BLaER1 treated with 17β-estradiol and CSF1 and Interleukin-3, amounts not matched to agents 10 nM and 100 nM (cell line): ENCODE measurements at regions not wholly inside any gene's neighbourhood (a gene's known extent, or its start where the extent isn't known, plus 50 kb on each side); places are given as distances from the start of the nearest gene placed in this dataset.
"Not testable (repeated sequence)": the region's sequence is repeated elsewhere in the genome, so short reads cannot be mapped to it uniquely, and the experiment has no call there.

Experiments used
- H3K27ac ChIP-seq, 11 experiments: shearing (Covaris generic); formaldehyde crosslinking; 2 replicates each; pipeline ENCODE4 v1.8.1; 2022
- H3K27me3 ChIP-seq, 11 experiments: shearing (Covaris generic); formaldehyde crosslinking; 2 replicates each; pipeline ENCODE4 v1.8.1; 2022
- H3K36me3 ChIP-seq, 11 experiments: shearing (Covaris generic); formaldehyde crosslinking; 2 replicates each; pipeline ENCODE4 v1.8.1; 2022
- H3K4me1 ChIP-seq, 10 experiments: shearing (Covaris generic); formaldehyde crosslinking; 2 replicates each; pipeline ENCODE4 v1.8.1; 2022
- H3K4me2 ChIP-seq, 11 experiments: shearing (Covaris generic); formaldehyde crosslinking; 2 replicates each; pipeline ENCODE4 v1.8.1; 2022
- H3K4me3 ChIP-seq, 10 experiments: shearing (Covaris generic); formaldehyde crosslinking; 2 replicates each; pipeline ENCODE4 v1.8.1; 2022
- H3K9ac ChIP-seq, 11 experiments: shearing (Covaris generic); formaldehyde crosslinking; 2 replicates each; pipeline ENCODE4 v1.8.1; 2022
- H3K9me3 ChIP-seq, 11 experiments: shearing (Covaris generic); formaldehyde crosslinking; replicated peaks in 1 of 11; 2 replicates each; pipeline ENCODE4 v1.8.1; 2022
- H4K20me1 ChIP-seq, 11 experiments: shearing (Covaris generic); formaldehyde crosslinking; 2 replicates each; pipeline ENCODE4 v1.8.1; 2022
- Cebpa-rat ChIP-seq, 11 experiments: shearing (Covaris generic); IDR thresholded peaks; 2 replicates each; pipeline ENCODE4 v1.8.1; 2022

DNA sequence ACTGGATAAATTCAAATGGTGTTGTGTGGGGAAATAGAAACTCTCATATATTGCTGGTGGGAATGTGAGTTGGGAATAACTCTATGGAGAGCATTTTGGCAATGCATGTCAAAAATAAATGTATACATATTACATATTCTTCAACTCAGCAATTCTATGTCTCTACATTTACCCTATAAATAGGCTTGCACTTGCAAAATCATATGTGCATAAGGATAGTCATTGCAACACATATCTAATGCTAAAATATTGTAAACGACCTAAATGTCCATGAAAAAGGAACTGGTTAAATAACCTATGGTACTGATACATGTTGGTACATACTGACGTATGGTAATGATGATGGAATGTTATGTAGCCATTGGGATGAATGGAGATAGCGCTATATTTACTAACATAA lies 94.5 kb upstream of the CHD1 start:
- Histone ChIP-seq H3K4me3 (no peak overlapping the region), H3K4me1 (peaks cover 34 to 48% (median 41%) of the 10 kb centered on the region in 10 experiments), H4K20me1 (no peaks in the 10 kb centered on the region), H3K9me3 (no peaks in the 10 kb centered on the region), H3K4me2 (no peak overlapping the region), H3K27ac (no peak overlapping the region), H3K9ac (no peak overlapping the region), H3K27me3 (peaks cover 0 to 20% (median 0%) of the 10 kb centered on the region in 11 experiments; a peak in 2 of 22 replicates), H3K36me3 (no peaks in the 10 kb centered on the region)
- no peak for TF ChIP-seq Cebpa-rat (IDR thresholded peaks at IDR 0.05)

DNA sequence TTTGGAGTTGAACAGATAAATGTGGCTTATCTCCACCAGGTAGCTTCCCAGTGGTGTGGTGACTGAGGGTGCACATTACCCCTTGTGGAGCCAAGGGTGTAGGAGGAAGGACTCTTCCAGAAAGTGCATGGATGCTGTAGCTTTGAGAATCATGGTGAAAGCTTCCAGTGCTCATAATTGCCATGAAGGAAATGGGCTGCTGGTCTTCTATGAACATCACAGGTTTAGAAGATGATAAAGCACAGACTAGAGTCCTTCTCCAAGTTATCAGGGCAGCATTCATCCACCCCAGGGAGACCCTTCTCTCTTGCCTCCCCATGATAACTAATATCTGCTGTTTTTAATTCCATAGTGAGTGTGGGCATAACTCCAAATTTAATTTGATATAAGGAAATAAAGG lies 93.4 kb upstream of the CHD1 start:
- peaks cover 23 to 39% (median 32%) of the 10 kb centered on the region in 10 experiments for H3K4me1 ChIP-seq
- peaks cover 0 to 20% (median 0%) of the 10 kb centered on the region in 11 experiments; a peak in 2 of 22 replicates for H3K27me3 ChIP-seq
- H3K4me3 ChIP-seq, result no peak overlapping the region
- no peak for TF ChIP-seq Cebpa-rat (IDR thresholded peaks at IDR 0.05)
- no peaks in the 10 kb centered on the region for H3K36me3 ChIP-seq
- no peak overlapping the region for H3K4me2 ChIP-seq
- no peaks in the 10 kb centered on the region for H4K20me1 ChIP-seq
- H3K27ac ChIP-seq, result no peak overlapping the region
- no peaks in the 10 kb centered on the region for H3K9me3 ChIP-seq
- no peak overlapping the region for H3K9ac ChIP-seq

DNA sequence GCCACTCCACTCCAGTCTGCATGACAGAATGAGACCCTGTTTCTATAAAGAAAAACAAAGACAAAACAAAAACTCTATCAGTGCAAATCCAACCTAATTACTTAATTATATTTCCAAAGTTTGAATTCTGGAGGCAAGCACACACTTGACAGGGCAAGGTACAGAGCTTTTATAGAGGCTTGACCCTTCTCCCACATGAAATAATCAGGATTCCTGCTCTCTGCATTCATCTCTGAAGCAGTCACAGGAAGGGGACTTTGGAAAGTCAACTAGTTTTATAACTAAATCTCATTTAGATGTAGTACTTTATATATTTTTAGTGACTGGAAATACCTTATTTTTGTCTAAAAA lies 91.9 kb upstream of the CHD1 start:
- Histone ChIP-seq H3K27me3 (peaks cover 0 to 20% (median 0%) of the 10 kb centered on the region in 11 experiments; a peak in 2 of 22 replicates), H3K4me2 (peak overlapping the region in 5 of 11 experiments; percentile 11 to 61 (median 52); a peak in 7 of 22 replicates), H3K36me3 (no peaks in the 10 kb centered on the region), H3K4me3 (no peak overlapping the region), H3K4me1 (peaks cover 9 to 25% (median 18%) of the 10 kb centered on the region in 10 experiments), H3K9ac (no peak overlapping the region), H3K27ac (no peak overlapping the region), H3K9me3 (0 out of 22 replicates have a peak, but pooled peaks cover 0 to under 1% (median 0%) of the 10 kb centered on the region in 11 experiments), H4K20me1 (no peaks in the 10 kb centered on the region)
- no peak for TF ChIP-seq Cebpa-rat (IDR thresholded peaks at IDR 0.05)

DNA sequence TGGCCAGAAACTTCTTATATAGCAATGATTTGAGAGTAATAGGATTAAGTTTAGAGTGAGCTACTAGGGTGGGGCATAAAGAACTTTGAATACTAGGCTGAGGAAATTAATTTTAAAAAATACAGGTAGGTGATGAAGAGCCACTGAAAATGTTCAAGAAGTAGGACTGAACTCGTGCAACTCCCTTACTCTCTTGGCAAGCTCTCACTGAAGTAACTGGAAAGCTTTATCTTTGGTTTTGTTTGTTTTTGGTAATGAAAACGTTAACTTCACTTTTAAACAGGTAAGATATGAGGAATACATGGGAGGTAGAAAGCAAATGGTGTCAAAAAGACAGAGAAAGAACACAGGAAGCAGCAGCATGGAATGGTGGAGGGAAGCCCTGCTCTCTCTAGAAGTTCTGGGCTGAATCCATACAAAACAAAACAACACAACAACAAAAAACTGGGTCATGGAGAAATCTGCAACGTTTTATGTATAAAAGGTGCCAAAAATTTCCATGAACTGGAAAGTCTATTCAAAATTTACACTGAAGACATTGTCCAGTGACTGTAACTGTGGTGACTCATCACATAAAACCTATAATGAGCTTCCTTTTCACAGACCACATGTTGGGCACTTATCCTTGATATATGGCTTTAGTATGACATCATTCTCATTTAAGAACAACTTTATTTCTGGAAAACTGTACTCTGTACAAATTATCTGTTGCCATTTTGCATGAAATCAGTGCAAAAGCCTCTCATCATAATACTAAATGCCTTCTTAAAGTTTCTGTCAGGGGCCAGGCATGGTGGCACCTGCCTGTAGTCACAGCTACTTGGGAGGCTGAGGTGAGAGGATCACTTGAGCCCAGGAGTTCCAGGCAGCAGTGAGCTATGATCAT lies 91.2 kb upstream of the CHD1 start:
- H3K4me3 ChIP-seq, result no peak overlapping the region
- peaks cover 0 to 20% (median 0%) of the 10 kb centered on the region in 11 experiments; a peak in 2 of 22 replicates for H3K27me3 ChIP-seq
- TF ChIP-seq Cebpa-rat (IDR thresholded peaks at IDR 0.05), result no peak
- no peak overlapping the region for H3K9ac ChIP-seq
- H3K4me2 ChIP-seq, result peak overlapping the region in 5 of 11 experiments; percentile 11 to 61 (median 52); a peak in 9 of 22 replicates
- H4K20me1 ChIP-seq, result no peaks in the 10 kb centered on the region
- H3K9me3 ChIP-seq, result peaks cover 0 to 6% (median 0%) of the 10 kb centered on the region in 11 experiments; a peak in 3 of 22 replicates
- no peak overlapping the region for H3K27ac ChIP-seq
- H3K36me3 ChIP-seq, result no peaks in the 10 kb centered on the region
- H3K4me1 ChIP-seq, result peaks cover 2 to 19% (median 12%) of the 10 kb centered on the region in 10 experiments

DNA sequence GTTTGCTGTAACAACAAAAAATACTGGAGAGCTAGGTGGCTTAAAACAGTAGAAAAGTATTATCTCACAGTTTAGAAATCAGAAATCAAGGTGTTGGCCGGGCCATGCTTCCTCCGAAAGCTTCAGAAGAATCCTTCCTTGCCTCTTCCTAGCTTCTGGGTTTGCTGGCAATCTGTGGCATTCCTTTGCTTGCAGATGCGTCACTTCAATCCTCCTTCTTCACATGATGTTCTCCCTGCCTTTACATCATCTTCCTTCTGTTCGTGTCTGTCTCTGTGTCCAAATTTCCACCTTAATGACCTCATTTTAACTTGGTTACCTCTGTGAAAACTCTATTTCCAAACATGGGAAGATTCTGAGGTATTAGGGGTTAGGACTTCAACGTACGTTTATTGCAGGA lies 90.4 kb upstream of the CHD1 start:
- H3K36me3 ChIP-seq, result no peaks in the 10 kb centered on the region
- no peak for TF ChIP-seq Cebpa-rat (IDR thresholded peaks at IDR 0.05)
- H3K4me2 ChIP-seq, result no peak overlapping the region
- peaks cover 0 to 17% (median 4%) of the 10 kb centered on the region in 10 experiments; a peak in 10 of 20 replicates for H3K4me1 ChIP-seq
- peaks cover 0 to 13% (median 4%) of the 10 kb centered on the region in 11 experiments; a peak in 9 of 22 replicates for H3K9me3 ChIP-seq
- H3K4me3 ChIP-seq, result no peak overlapping the region
- H3K27me3 ChIP-seq, result peaks cover 0 to 20% (median 0%) of the 10 kb centered on the region in 11 experiments; a peak in 2 of 22 replicates
- no peak overlapping the region for H3K9ac ChIP-seq
- no peaks in the 10 kb centered on the region for H4K20me1 ChIP-seq
- H3K27ac ChIP-seq, result no peak overlapping the region

DNA sequence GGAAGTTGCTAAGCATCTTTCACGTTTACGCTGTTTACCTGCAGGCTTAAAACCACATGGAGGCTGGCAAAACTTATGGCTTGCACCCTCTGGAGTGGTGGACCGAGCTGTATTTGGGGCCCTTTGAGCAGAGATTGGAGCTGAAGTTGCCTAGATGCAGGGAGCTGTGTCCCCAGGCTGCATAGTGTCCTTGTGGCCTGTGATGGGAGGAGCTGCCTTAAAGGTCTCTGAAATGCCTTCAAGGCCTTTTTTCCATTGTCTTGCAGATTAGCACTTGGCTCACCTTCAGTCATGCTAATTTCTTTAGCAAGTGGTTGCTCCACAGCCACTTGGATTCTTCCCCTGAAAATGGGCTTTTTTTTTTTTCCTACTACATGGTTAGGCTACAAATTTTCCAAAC lies 81.5 kb upstream of the CHD1 start:
- no peaks in the 10 kb centered on the region for H3K36me3 ChIP-seq
- no peak overlapping the region for H3K9ac ChIP-seq
- no peaks in the 10 kb centered on the region for H3K27me3 ChIP-seq
- no peak overlapping the region for H3K27ac ChIP-seq
- peaks cover 23 to 62% (median 46%) of the 10 kb centered on the region in 11 experiments for H3K9me3 ChIP-seq
- no peak overlapping the region for H3K4me3 ChIP-seq
- H4K20me1 ChIP-seq, result no peaks in the 10 kb centered on the region
- H3K4me2 ChIP-seq, result no peak overlapping the region
- H3K4me1 ChIP-seq, result no peaks in the 10 kb centered on the region
- no peak for TF ChIP-seq Cebpa-rat (IDR thresholded peaks at IDR 0.05)

DNA sequence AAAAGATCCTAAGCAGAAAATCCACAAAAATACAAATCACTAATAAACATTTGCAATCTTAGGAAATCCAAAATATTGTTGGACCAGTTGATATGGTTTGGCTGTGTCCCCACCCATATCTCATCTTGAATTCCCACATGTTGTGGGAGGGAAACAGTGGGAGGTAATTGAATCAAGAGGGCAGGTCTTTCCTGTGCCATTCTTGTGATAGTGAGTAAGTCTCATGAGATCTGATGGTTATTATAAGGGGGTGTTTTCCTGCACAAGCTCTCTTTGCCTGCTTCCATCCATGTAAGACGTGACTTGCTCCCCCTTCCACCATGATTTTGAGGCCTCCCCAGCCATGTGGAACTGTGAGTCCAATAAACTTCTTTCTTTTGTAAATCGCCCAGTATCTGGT lies 79.2 kb upstream of the CHD1 start:
- not testable (repeated sequence) for H3K4me3 ChIP-seq, H3K27me3 ChIP-seq, H3K27ac ChIP-seq, H3K4me2 ChIP-seq, H4K20me1 ChIP-seq, H3K9ac ChIP-seq, H3K36me3 ChIP-seq, H3K4me1 ChIP-seq
- peaks cover 12 to 48% (median 35%) of the 10 kb centered on the region in 11 experiments for H3K9me3 ChIP-seq

DNA sequence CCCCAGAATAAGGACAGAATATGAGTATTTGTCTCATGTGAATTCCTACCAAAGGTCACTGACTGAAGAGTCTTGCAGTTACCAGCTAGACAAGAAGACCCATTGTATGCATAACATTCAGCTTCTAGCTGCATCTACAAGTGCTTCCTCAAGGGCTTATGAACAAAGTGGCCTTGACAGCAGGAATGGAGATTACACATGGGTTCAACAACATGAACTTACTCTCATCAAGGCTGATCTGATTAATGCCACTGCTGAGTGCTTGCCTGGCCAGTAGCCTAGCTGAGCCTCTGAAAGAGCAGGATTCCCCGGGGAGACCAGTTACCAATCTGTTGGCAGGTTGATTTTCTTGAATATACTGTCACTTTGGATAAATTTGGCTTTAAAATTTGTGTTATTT lies 76.7 kb upstream of the CHD1 start:
- Histone ChIP-seq H3K4me3 (no peak overlapping the region), H3K4me2 (no peak overlapping the region), H3K9me3 (peaks cover 0 to 30% (median 20%) of the 10 kb centered on the region in 11 experiments; a peak in 16 of 22 replicates), H3K27ac (no peak overlapping the region), H3K27me3 (no peaks in the 10 kb centered on the region), H3K9ac (no peak overlapping the region), H3K4me1 (no peaks in the 10 kb centered on the region), H3K36me3 (no peaks in the 10 kb centered on the region), H4K20me1 (no peaks in the 10 kb centered on the region)
- TF ChIP-seq Cebpa-rat (IDR thresholded peaks at IDR 0.05), result no peak

DNA sequence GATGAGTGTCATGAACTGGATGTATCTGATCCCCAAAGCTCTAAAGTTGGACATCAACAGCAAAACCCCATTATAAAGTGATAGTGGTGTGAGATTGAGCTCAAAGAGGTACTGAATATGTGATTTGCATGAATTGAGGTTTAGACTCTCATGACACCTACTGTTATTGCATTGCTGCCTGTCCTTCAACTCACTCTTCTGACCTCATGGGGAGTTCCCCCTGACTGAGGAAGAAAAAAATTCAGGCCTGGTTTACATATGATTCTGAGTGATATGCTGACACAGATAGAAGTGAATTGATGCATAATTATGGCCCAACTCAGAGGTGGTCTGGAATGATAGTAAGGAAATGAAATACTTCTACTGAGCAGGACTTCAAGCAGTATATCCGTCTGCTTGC lies 76.2 kb upstream of the CHD1 start:
- H3K9ac ChIP-seq, result no peak overlapping the region
- H3K36me3 ChIP-seq, result no peaks in the 10 kb centered on the region
- peaks cover 0 to 24% (median 15%) of the 10 kb centered on the region in 11 experiments; a peak in 15 of 22 replicates for H3K9me3 ChIP-seq
- H4K20me1 ChIP-seq, result no peaks in the 10 kb centered on the region
- no peak overlapping the region for H3K4me3 ChIP-seq
- H3K27ac ChIP-seq, result no peak overlapping the region
- H3K4me1 ChIP-seq, result no peaks in the 10 kb centered on the region
- H3K27me3 ChIP-seq, result no peaks in the 10 kb centered on the region
- no peak for TF ChIP-seq Cebpa-rat (IDR thresholded peaks at IDR 0.05)
- H3K4me2 ChIP-seq, result no peak overlapping the region
